ENCODE measurements at regions not wholly inside any gene's neighbourhood (a gene's known extent, or its start where the extent isn't known, plus 50 kb on each side); places are given as distances from the start of the nearest gene placed in this dataset.
A peak's percentile ranks its signal among the peaks of the same experiment; 100 is the strongest.

GRCh38 chr5:178808886-178809285 is 50.9 kb upstream of the ZNF354B start:
- DNase-seq: no peak

- no peak for DNase-seq
Observed at GRCh38 chr5:178801021-178801420, 58.7 kb upstream of the ZNF354B start.

GRCh38 chr5:178797546-178798440 is 62.0 kb upstream of the ZNF354B start:
- DNase-seq: no peak

- no peak for DNase-seq
Observed at GRCh38 chr5:178797101-178797521, 62.6 kb upstream of the ZNF354B start.

- no peak for DNase-seq
Observed at GRCh38 chr5:178796165-178796945, 63.4 kb upstream of the ZNF354B start.

- no peak for DNase-seq
Observed at GRCh38 chr5:178794433-178794832, 64.0 kb upstream of the ZNF354A start.

- no peak for DNase-seq
Observed at GRCh38 chr5:178793696-178794095, 63.2 kb upstream of the ZNF354A start.

GRCh38 chr5:178793151-178793550 is 62.7 kb upstream of the ZNF354A start:
- DNase-seq: peak; percentile 28

- no peak for DNase-seq
Observed at GRCh38 chr5:178791976-178792375, 61.5 kb upstream of the ZNF354A start.

- DNase-seq: peak; percentile 12
Observed at GRCh38 chr5:178790371-178790770, 59.9 kb upstream of the ZNF354A start.

- no peak for DNase-seq
Observed at GRCh38 chr5:178788381-178789085, 58.1 kb upstream of the ZNF354A start.

- no peak for DNase-seq
Observed at GRCh38 chr5:178787889-178788288, 57.4 kb upstream of the ZNF354A start.

GRCh38 chr5:178786859-178787499 is 56.5 kb upstream of the ZNF354A start:
- no peak for DNase-seq

- DNase-seq: no peak
Observed at GRCh38 chr5:178786417-178786816, 56.0 kb upstream of the ZNF354A start.

- no peak for DNase-seq
Observed at GRCh38 chr5:178785999-178786398, 55.5 kb upstream of the ZNF354A start.

- DNase-seq: no peak
Observed at GRCh38 chr5:178784391-178784790, 53.9 kb upstream of the ZNF354A start.

- DNase-seq: no peak
Observed at GRCh38 chr5:178781936-178782335, 51.5 kb upstream of the ZNF354A start.

- DNase-seq: no peak
Observed at GRCh38 chr5:178780581-178781498, 50.4 kb upstream of the ZNF354A start.
